ENCODE measurements at regions not wholly inside any gene's neighbourhood (a gene's known extent, or its start where the extent isn't known, plus 50 kb on each side); places are given as distances from the start of the nearest gene placed in this dataset.

DNA sequence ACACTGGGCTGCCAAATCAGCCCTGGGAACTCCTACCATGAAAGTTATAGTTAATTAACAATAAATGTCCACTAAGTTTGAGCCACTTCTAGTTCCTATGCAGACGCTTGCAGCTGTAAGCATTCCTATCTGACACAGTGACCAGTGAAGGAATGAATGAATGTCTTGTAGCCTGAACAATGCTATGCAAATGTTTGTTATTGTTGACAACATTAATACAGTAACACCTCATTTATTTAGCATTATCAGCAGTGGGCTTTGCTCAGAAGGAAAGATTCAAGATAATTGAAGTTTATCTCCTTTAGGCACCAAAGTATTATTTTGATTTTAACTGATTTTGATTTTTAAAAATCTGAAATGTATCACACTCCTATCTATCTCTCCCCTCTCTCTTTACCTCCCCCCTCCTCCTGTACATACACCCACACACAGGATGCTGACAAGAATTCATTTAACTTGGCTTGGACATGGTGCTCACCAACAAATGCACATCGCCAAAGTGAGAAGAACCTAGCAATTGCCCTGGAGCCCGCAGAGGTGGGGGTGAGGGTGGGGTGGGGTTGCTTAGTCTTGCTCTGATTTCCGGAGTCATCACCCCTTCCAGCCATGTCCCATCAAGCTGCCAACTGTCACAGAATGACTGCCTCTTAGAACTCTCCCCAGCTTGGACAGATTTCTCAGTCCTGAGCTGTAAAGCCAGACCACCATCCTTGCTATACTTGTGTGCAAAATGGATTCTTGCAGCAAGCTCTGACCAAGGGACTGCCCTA lies 215.3 kb upstream of the CSF3R start:
- POLR2A ChIA-PET, result no interaction called here

DNA sequence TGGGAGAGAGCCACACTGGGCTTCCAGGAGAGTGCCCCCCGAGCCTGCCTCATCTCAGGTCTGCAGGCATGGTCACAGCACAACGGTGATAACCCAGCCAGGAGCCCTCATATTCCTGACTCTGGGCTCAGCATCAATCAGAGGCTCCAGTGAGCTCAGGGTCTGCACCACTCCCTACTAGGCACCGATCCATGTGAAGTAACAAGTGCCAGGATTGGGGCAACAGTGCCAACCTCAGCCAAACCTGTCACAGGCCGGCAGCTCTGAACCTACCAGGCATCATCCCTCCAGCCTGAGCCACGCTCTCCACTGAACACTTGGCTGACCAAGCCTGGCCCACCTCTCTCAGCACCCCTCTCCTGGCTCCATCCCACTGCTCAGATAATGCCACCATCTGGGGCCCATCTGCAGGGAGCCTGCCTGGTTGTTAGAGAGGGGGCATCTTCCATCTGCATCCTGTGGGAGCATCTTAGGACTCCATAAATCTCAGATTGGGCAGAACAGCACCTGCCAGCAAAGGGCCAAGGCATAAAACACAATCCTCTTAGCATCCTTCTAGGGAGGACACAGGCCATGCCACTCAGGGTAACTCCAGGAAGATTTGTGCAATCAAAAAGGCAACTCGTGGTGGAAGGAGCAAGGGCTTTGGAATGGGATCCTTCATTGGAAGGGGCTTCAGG lies 213.7 kb upstream of the CSF3R start:
- Histone ChIP-seq H3K9me3 (ENCODE audit: control insufficient read depth, insufficient read depth, low read length) (no peaks in the 10 kb centered on the region), H3K27me3 (ENCODE audit: control insufficient read depth, insufficient read depth, low read length) (peaks cover 2% of the 10 kb centered on the region), H3K27ac (ENCODE audit: low read depth, low read length) (no peak overlapping the region), H3K4me3 (ENCODE audit: low read depth, low read length) (no peak overlapping the region)
- POLR2A ChIA-PET, result no interaction called here
- CTCF ChIA-PET, result no interaction called here
- TF ChIP-seq, protein P1, sequence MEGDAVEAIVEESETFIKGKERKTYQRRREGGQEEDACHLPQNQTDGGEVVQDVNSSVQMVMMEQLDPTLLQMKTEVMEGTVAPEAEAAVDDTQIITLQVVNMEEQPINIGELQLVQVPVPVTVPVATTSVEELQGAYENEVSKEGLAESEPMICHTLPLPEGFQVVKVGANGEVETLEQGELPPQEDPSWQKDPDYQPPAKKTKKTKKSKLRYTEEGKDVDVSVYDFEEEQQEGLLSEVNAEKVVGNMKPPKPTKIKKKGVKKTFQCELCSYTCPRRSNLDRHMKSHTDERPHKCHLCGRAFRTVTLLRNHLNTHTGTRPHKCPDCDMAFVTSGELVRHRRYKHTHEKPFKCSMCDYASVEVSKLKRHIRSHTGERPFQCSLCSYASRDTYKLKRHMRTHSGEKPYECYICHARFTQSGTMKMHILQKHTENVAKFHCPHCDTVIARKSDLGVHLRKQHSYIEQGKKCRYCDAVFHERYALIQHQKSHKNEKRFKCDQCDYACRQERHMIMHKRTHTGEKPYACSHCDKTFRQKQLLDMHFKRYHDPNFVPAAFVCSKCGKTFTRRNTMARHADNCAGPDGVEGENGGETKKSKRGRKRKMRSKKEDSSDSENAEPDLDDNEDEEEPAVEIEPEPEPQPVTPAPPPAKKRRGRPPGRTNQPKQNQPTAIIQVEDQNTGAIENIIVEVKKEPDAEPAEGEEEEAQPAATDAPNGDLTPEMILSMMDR (IDR thresholded peaks at IDR 0.05; ENCODE audit: low read depth, low read length), result no peak
- no peak for DNase-seq (ENCODE audit: low read depth, low spot score)

More for the DNA sequence above, 215.3 kb upstream of the CSF3R start:
- no peak overlapping the region for H3K27ac ChIP-seq (ENCODE audit: low read depth, low read length)
- peaks cover 2% of the 10 kb centered on the region for H3K27me3 ChIP-seq (ENCODE audit: control insufficient read depth, insufficient read depth, low read length)
- H3K9me3 ChIP-seq (ENCODE audit: control insufficient read depth, insufficient read depth, low read length), result no peaks in the 10 kb centered on the region
- TF ChIP-seq, protein P1 (IDR thresholded peaks at IDR 0.05; ENCODE audit: low read depth, low read length), result no peak
- no peak overlapping the region for H3K4me3 ChIP-seq (ENCODE audit: low read depth, low read length)
- no peak for DNase-seq (ENCODE audit: low read depth, low spot score)
- CTCF ChIA-PET, result no interaction called here

DNA sequence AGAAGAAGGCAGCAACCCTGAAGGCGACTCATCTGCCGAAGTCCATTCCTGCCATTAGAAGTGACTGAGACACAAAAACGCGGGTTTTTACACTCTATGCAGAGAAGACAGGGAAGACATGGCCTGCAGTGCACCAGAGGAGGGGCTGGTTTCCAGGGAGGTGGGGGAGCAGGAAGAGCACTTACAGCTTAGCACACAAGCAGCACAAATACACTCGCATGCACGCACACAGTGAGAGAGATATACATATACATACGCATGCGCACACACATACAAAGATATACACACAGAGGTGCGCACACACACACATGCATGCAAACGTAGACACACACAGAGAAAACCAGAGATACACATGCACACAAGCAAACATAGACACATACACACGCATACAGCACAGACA lies 210.9 kb upstream of the CSF3R start:
- TF ChIP-seq, protein P1 (IDR thresholded peaks at IDR 0.05; ENCODE audit: low read depth, low read length), result no peak
- DNase-seq (ENCODE audit: low read depth, low spot score), result no peak
- ChIA-PET CTCF (no interaction called here), POLR2A (no interaction called here)
- Histone ChIP-seq H3K9me3 (ENCODE audit: control insufficient read depth, insufficient read depth, low read length) (no peaks in the 10 kb centered on the region), H3K4me3 (ENCODE audit: low read depth, low read length) (no peak overlapping the region), H3K27me3 (ENCODE audit: control insufficient read depth, insufficient read depth, low read length) (no peaks in the 10 kb centered on the region), H3K27ac (ENCODE audit: low read depth, low read length) (no peak overlapping the region)

DNA sequence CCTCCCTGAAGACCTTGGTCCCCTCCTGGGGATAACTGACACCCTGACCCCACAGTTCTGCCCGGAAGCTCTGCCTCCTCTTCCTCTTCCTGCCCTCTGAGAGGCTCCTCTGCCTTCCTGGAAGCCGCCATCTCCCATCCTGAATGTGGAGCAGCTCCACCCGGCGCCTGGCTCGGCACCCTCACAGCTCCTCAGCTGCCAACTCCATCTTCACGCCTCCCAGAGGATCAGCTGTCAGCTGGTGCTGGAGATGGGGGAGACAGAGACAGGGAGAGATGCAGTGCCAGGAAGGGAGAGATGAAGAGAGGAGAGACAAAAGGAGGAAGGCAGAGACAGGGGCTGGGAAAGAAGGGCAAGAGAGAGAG lies 210.4 kb upstream of the CSF3R start:
- no peak overlapping the region for H3K27ac ChIP-seq (ENCODE audit: low read depth, low read length)
- DNase-seq (ENCODE audit: low read depth, low spot score), result no peak
- POLR2A ChIA-PET, result no interaction called here
- no peak overlapping the region for H3K4me3 ChIP-seq (ENCODE audit: low read depth, low read length)
- H3K27me3 ChIP-seq (ENCODE audit: control insufficient read depth, insufficient read depth, low read length), result no peaks in the 10 kb centered on the region
- H3K9me3 ChIP-seq (ENCODE audit: control insufficient read depth, insufficient read depth, low read length), result no peaks in the 10 kb centered on the region
- TF ChIP-seq, protein P1 (IDR thresholded peaks at IDR 0.05; ENCODE audit: low read depth, low read length), result no peak
- CTCF ChIA-PET, result no interaction called here

DNA sequence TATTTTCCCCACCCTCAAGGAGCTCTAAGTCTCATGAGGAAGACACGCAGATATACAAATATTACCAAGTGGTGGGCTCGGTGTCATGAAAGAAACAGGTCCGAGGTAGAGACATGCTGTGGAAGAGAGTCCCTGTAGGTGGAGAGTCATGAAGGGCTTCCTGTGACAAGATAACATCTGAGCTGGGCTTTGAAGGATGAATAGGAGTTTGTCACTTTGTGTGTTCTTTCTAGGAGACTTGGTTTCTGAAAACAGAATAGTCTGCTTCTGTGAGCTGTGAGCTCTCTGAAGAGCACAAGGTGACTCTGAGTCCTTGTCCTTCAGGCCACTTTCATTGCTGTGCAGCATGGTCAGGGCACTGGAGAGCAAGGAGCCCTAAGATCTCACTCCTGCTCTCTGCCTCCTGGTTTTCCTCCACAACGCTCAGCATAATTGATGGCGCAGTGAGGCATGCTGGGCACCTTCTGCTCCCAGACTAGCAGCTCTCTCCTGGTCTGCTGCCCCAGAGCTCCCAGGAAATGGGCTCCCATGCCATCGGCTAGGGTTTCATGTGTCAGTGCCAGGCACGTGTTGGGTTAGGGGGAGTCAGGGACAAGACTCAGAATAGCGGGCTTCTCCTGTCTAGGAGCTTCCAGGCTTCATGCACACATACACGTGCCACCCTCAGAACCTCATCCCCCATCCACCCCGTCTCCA lies 209.9 kb upstream of the CSF3R start:
- no peak for DNase-seq (ENCODE audit: low read depth, low spot score)
- Histone ChIP-seq H3K27me3 (ENCODE audit: control insufficient read depth, insufficient read depth, low read length) (no peaks in the 10 kb centered on the region), H3K27ac (ENCODE audit: low read depth, low read length) (no peak overlapping the region), H3K9me3 (ENCODE audit: control insufficient read depth, insufficient read depth, low read length) (no peaks in the 10 kb centered on the region), H3K4me3 (ENCODE audit: low read depth, low read length) (no peak overlapping the region)
- POLR2A ChIA-PET, result interaction anchor here (0.6 kb wide), 1 partner anchor 419 kb away, joined by 4 read pairs; no protein-coding TSS in a partner anchor
- TF ChIP-seq, protein P1 (IDR thresholded peaks at IDR 0.05; ENCODE audit: low read depth, low read length), result no peak
- CTCF ChIA-PET, result no interaction called here

Measured in AG04450 (cell line).